ENCODE measurements at regions not wholly inside any gene's neighbourhood (a gene's known extent, or its start where the extent isn't known, plus 50 kb on each side); places are given as distances from the start of the nearest gene placed in this dataset.

GRCh38 chr5:34484216-34484920 lies 171.8 kb upstream of the RAI14 start:
- H3K27me3 ChIP-seq (ENCODE audit: control insufficient read depth in 3 of 3, insufficient read depth in 3 of 3, low read length in 2 of 3), result no peaks in the 10 kb centered on the region
- ATAC-seq (ENCODE audit: insufficient read depth, low FRiP score) (no peak), DNase-seq (no peak)
- WGBS, 2 donors, result 60 to 86% methylated on average over 3 of the region's 3 CpGs
- H3K27ac ChIP-seq (ENCODE audit: low read depth in 1 of 2, low read length in 1 of 2), result peak overlapping the region in 1 of 2 donors; percentile 70
- TF ChIP-seq CTCF (IDR thresholded peaks at IDR 0.05; ENCODE audit: control extremely low read depth, extremely low read depth), result no peak
- no peak overlapping the region for H3K9ac ChIP-seq (ENCODE audit: insufficient read depth in 1 of 2, low read length in 2 of 2)
- H3K4me1 ChIP-seq (ENCODE audit: control insufficient read depth in 5 of 5, insufficient read depth in 5 of 5, low read length in 5 of 5), result peaks cover 0 to 27% (median 10%) of the 10 kb centered on the region in 5 donors
- H3K9me3 ChIP-seq (ENCODE audit: control insufficient read depth in 4 of 4, insufficient read depth in 3 of 4, low read length in 3 of 4), result peaks cover 0 to 8% (median 2%) of the 10 kb centered on the region in 4 donors
- H3K4me3 ChIP-seq, result no peak overlapping the region
- H3K36me3 ChIP-seq (ENCODE audit: control insufficient read depth in 4 of 4, insufficient read depth in 4 of 4, low read length in 4 of 4), result no peaks in the 10 kb centered on the region

- no peaks in the 10 kb centered on the region for H3K27me3 ChIP-seq (ENCODE audit: control insufficient read depth in 3 of 3, insufficient read depth in 3 of 3, low read length in 2 of 3)
- peaks cover 0 to 8% (median 2%) of the 10 kb centered on the region in 4 donors for H3K9me3 ChIP-seq (ENCODE audit: control insufficient read depth in 4 of 4, insufficient read depth in 3 of 4, low read length in 3 of 4)
- no peak for TF ChIP-seq CTCF (IDR thresholded peaks at IDR 0.05; ENCODE audit: control extremely low read depth, extremely low read depth)
- ATAC-seq (ENCODE audit: insufficient read depth, low FRiP score) (no peak), DNase-seq (no peak)
- H3K27ac ChIP-seq (ENCODE audit: low read depth in 1 of 2, low read length in 1 of 2), result peak overlapping the region in 1 of 2 donors; percentile 70
- H3K4me1 ChIP-seq (ENCODE audit: control insufficient read depth in 5 of 5, insufficient read depth in 5 of 5, low read length in 5 of 5), result peaks cover 0 to 23% (median 10%) of the 10 kb centered on the region in 5 donors
- H3K9ac ChIP-seq (ENCODE audit: insufficient read depth in 1 of 2, low read length in 2 of 2), result no peak overlapping the region
- H3K4me3 ChIP-seq, result no peak overlapping the region
- no peaks in the 10 kb centered on the region for H3K36me3 ChIP-seq (ENCODE audit: control insufficient read depth in 4 of 4, insufficient read depth in 4 of 4, low read length in 4 of 4)
Measured at GRCh38 chr5:34485768-34486030, 170.4 kb upstream of the RAI14 start.

- Histone ChIP-seq H3K27me3 (ENCODE audit: control insufficient read depth in 3 of 3, insufficient read depth in 3 of 3, low read length in 2 of 3) (no peaks in the 10 kb centered on the region), H3K27ac (ENCODE audit: low read depth in 1 of 2, low read length in 1 of 2) (peak overlapping the region in 1 of 2 donors; percentile 72), H3K4me1 (ENCODE audit: control insufficient read depth in 5 of 5, insufficient read depth in 5 of 5, low read length in 5 of 5) (peaks cover 0 to 29% (median 10%) of the 10 kb centered on the region in 5 donors), H3K4me3 (no peak overlapping the region), H3K36me3 (ENCODE audit: control insufficient read depth in 4 of 4, insufficient read depth in 4 of 4, low read length in 4 of 4) (no peaks in the 10 kb centered on the region), H3K9me3 (ENCODE audit: control insufficient read depth in 4 of 4, insufficient read depth in 3 of 4, low read length in 3 of 4) (peaks cover 0 to 8% (median 2%) of the 10 kb centered on the region in 4 donors), H3K9ac (ENCODE audit: insufficient read depth in 1 of 2, low read length in 2 of 2) (peak overlapping the region in 1 of 2 donors; percentile 23)
- 17 to 26% methylated on average over 15 of the region's 15 CpGs for WGBS, 2 donors
- DNase-seq, result peak; percentile 89 to 94 (median 94)
- ATAC-seq (ENCODE audit: insufficient read depth, low FRiP score), result peak; percentile 50
- peak; percentile 86 for TF ChIP-seq CTCF (IDR thresholded peaks at IDR 0.05; ENCODE audit: control extremely low read depth, extremely low read depth)
Measured at GRCh38 chr5:34486160-34486848, 169.8 kb upstream of the RAI14 start.

Data from lung (tissue), 11 donors.